GM23248 (cell line): ENCODE measurements at regions not wholly inside any gene's neighbourhood (a gene's known extent, or its start where the extent isn't known, plus 50 kb on each side); places are given as distances from the start of the nearest gene placed in this dataset.

Experiments used
- DNase-seq: peaks from one replicate; pipeline ENCODE4 v3.0.0-alpha.2; 2015
- H2AFZ ChIP-seq: fragments of 200-600 bp; sonication (generic); 2 replicates; pipeline ENCODE4 v1.6.1; 2016; ENCODE audit warnings: antibody characterized with exemption
- H3F3A ChIP-seq: fragments of 200-600 bp; sonication (generic); 2 replicates; pipeline ENCODE4 v1.6.1; 2016; ENCODE audit warnings: mild to moderate bottlenecking, antibody characterized with exemption, mixed run types; ENCODE audit not compliant: insufficient read depth
- H3K27ac ChIP-seq: fragments of 200-600 bp; sonication (generic); 2 replicates; pipeline ENCODE4 v1.5.1; 2016; ENCODE audit warnings: mild to moderate bottlenecking
- H3K27me3 ChIP-seq: fragments of 200-600 bp; sonication (generic); replicated peaks from 2 replicates; pipeline ENCODE4 v1.6.1; 2016; ENCODE audit warnings: mild to moderate bottlenecking; ENCODE audit not compliant: insufficient read depth
- H3K36me3 ChIP-seq: fragments of 200-600 bp; sonication (generic); 2 replicates; pipeline ENCODE4 v1.6.1; 2016; ENCODE audit warnings: low read depth, mild to moderate bottlenecking
- H3K4me1 ChIP-seq: fragments of 200-600 bp; sonication (generic); 2 replicates; pipeline ENCODE4 v1.6.1; 2016; ENCODE audit warnings: mild to moderate bottlenecking; ENCODE audit not compliant: insufficient read depth
- H3K4me2 ChIP-seq: fragments of 200-600 bp; sonication (generic); one replicate; pipeline ENCODE4 v1.6.1; 2016; ENCODE audit warnings: mild to moderate bottlenecking; ENCODE audit not compliant: unreplicated experiment
- H3K4me3 ChIP-seq: fragments of 200-600 bp; sonication (generic); 2 replicates; pipeline ENCODE4 v1.5.1; 2016; ENCODE audit warnings: mild to moderate bottlenecking
- H3K79me2 ChIP-seq: fragments of 200-600 bp; sonication (generic); 2 replicates; pipeline ENCODE4 v1.6.1; 2016; ENCODE audit warnings: mild to moderate bottlenecking; ENCODE audit not compliant: insufficient read depth
- H3K9ac ChIP-seq: fragments of 200-600 bp; sonication (generic); 2 replicates; pipeline ENCODE4 v1.6.1; 2016; ENCODE audit warnings: mild to moderate bottlenecking
- H3K9me2 ChIP-seq: fragments of 200-600 bp; sonication (generic); 2 replicates; pipeline ENCODE4 v1.6.1; 2016; ENCODE audit warnings: mixed run types, mild to moderate bottlenecking, moderate library complexity; ENCODE audit not compliant: insufficient read depth
- H3K9me3 ChIP-seq: fragments of 200-600 bp; sonication (generic); one replicate; pipeline ENCODE4 v1.6.1; 2017; ENCODE audit warnings: low read depth
- H4K20me1 ChIP-seq: fragments of 200-600 bp; sonication (generic); 2 replicates; pipeline ENCODE4 v1.6.0; 2016; ENCODE audit not compliant: insufficient read depth
- EZH2 ChIP-seq: fragments of 200-600 bp; sonication (generic); IDR thresholded peaks from 2 replicates; pipeline ENCODE4 v1.6.1; 2018; ENCODE audit warnings: antibody characterized with exemption, mild to moderate bottlenecking; ENCODE audit not compliant: insufficient read depth, poor library complexity, severe bottlenecking
- EZH2phosphoT487 ChIP-seq: fragments of 200-600 bp; sonication (generic); IDR thresholded peaks from 2 replicates; pipeline ENCODE4 v1.6.1; 2018; ENCODE audit warnings: antibody characterized with exemption, moderate library complexity, mild to moderate bottlenecking, low read depth; ENCODE audit not compliant: insufficient read depth
- WGBS, 2 experiments: methylation state at CpG; one replicate each; pipeline ENCODE4 v1.1.6; 2015 to 2017; ENCODE audit warnings: low lambda C conversion rate in 2 of 2, low coverage in 1 of 2; ENCODE audit errors: missing lambda C conversion rate in 2 of 2; 5-methylcytosine and 5-hydroxymethylcytosine counted together
- in situ Hi-C: fragments of 300-500 bp; cut with MboI; formaldehyde crosslinking; loops from 2 replicates; pipeline ENCODE4 v1.15.0; 2020

DNA sequence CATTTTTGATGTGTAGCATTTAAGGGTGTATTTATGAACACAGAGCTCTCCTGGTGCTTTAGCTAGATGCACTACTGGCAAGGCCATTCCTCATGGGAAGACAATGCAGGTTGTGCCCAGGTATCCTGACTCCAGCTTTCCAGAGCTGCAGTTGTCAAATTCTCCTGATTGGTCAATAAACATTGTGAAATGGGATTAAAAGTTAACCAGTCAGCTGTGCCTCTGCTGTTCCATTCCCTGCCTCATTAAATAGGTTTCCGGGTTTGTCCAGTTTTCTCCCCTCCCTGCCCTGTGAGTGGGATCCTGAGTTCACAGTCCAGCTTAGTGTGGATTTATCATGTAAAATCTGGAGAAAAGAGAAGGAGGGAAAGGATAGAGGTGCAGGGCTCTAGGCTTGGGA is 207.3 kb downstream of the SQOR start:
- no peak overlapping the region for H3K4me3 ChIP-seq
- no peaks in the 10 kb centered on the region for H3K9me2 ChIP-seq
- TF ChIP-seq EZH2, result no peak
- no peaks in the 10 kb centered on the region for H3K9me3 ChIP-seq
- no peaks in the 10 kb centered on the region for H3K27me3 ChIP-seq
- no peak overlapping the region for H3K9ac ChIP-seq
- H3K79me2 ChIP-seq, result no peaks in the 10 kb centered on the region
- no peak overlapping the region for H3K4me2 ChIP-seq
- WGBS, 2 experiments, result 38 to 40% methylated on average over 1 of the region's 1 CpG
- H3F3A ChIP-seq, result no peaks in the 10 kb centered on the region
- no peaks in the 10 kb centered on the region for H3K36me3 ChIP-seq
- no peaks in the 10 kb centered on the region for H3K4me1 ChIP-seq
- no peak overlapping the region for H2AFZ ChIP-seq
- no peak overlapping the region for H3K27ac ChIP-seq
- no peak for DNase-seq
- in situ Hi-C loops, result no loop called here
- no peaks in the 10 kb centered on the region for H4K20me1 ChIP-seq

DNA sequence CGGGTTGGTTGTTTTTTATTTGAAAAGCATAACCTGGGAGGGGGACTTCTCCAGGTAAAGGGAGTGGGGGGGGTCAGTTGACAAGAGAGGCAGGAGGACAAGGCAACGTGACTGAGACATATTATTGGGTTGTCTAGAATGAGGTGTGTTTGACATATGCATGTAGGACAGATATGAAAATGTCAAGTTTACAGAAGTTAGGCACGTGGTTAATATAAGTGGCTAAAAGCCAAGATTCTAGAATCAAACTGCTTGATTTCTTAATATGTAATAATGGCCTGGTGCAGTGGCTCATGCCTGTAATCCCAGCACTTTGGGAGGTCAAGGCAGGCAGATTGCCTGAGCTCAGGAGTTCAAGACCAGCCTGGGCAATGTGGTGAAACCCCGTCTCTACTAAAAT is 212.8 kb downstream of the SQOR start:
- no peaks in the 10 kb centered on the region for H3K27me3 ChIP-seq
- H3F3A ChIP-seq, result no peaks in the 10 kb centered on the region
- no peaks in the 10 kb centered on the region for H3K9me3 ChIP-seq
- H3K36me3 ChIP-seq, result no peaks in the 10 kb centered on the region
- H3K4me3 ChIP-seq, result no peak overlapping the region
- in situ Hi-C loops, result no loop called here
- H4K20me1 ChIP-seq, result no peaks in the 10 kb centered on the region
- no peak for TF ChIP-seq EZH2phosphoT487
- no peak for TF ChIP-seq EZH2
- H2AFZ ChIP-seq, result no peak overlapping the region
- H3K4me2 ChIP-seq, result no peak overlapping the region
- no peaks in the 10 kb centered on the region for H3K9me2 ChIP-seq
- H3K4me1 ChIP-seq, result no peaks in the 10 kb centered on the region
- H3K9ac ChIP-seq, result no peak overlapping the region
- no peak overlapping the region for H3K27ac ChIP-seq
- H3K79me2 ChIP-seq, result no peaks in the 10 kb centered on the region
- 11 to 13% methylated on average over 4 of the region's 4 CpGs for WGBS, 2 experiments
- no peak for DNase-seq

DNA sequence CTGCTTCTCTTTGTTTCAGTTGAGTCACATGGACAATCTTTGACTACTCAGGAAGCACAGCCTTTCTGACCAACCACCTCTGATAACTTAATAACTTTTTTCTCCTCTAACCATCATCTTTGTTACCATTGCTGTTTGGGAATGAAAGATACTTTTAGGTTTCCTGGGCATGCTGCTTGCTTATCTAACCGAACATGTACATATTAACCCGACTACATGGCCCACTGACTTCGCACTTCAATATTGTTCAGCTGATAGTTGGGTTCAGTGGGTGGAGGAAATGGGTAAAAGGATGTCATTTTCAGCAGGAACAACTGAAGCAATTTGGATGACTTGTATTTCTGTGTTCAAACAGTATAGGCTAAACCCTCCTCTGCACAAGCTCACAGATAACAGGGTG is 214.3 kb downstream of the SQOR start:
- DNase-seq, result no peak
- H4K20me1 ChIP-seq, result no peaks in the 10 kb centered on the region
- H3K27me3 ChIP-seq, result no peaks in the 10 kb centered on the region
- no peak overlapping the region for H3K4me2 ChIP-seq
- no peak overlapping the region for H3K27ac ChIP-seq
- H3K9me2 ChIP-seq, result no peaks in the 10 kb centered on the region
- H3F3A ChIP-seq, result no peaks in the 10 kb centered on the region
- no peaks in the 10 kb centered on the region for H3K4me1 ChIP-seq
- H3K9me3 ChIP-seq, result no peaks in the 10 kb centered on the region
- H3K79me2 ChIP-seq, result no peaks in the 10 kb centered on the region
- H2AFZ ChIP-seq, result no peak overlapping the region
- WGBS, 2 experiments, result 26 to 27% methylated on average over 3 of the region's 3 CpGs
- H3K9ac ChIP-seq, result no peak overlapping the region
- H3K36me3 ChIP-seq, result no peaks in the 10 kb centered on the region
- in situ Hi-C loops, result no loop called here
- H3K4me3 ChIP-seq, result no peak overlapping the region
- no peak for TF ChIP-seq EZH2
- TF ChIP-seq EZH2phosphoT487, result no peak

DNA sequence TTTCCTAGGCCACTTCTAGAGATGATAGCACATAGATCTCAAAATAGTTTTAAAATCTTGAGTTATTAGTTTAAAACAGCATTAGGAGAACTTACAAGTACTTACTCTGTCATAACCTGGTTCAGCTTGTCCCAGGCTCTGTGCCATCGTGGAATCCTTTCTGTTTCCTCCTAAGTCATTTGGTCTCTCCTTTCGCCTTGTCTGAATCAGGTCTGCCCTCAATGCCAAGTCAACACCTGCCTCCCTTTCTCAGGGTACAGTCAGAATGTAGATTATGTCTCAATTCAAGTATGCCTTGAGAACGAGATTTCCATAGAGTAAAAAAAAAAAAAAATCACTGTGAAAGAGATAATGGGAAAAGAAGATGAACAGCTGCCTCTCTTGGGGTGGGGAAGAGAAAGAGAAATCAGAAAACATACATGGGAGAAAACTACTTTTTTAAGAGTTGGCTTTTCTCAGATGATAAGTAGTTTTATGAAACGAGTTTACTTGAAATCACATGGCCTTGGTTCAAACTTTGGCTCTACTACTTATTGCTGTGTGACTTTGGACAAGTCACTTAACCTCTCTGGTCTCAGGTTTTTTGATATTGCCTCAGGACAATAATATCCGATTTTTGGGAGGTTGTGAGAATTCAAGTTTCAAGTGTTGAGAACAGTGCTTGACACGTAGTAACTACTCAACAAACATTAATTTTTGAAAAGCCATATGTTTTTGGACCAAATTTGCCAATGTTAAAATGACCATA is 219.8 kb downstream of the SQOR start:
- Histone ChIP-seq H3K4me3 (no peak overlapping the region), H3K27me3 (no peaks in the 10 kb centered on the region), H3K4me2 (no peak overlapping the region), H3K9me2 (no peaks in the 10 kb centered on the region), H2AFZ (no peak overlapping the region), H3F3A (no peaks in the 10 kb centered on the region), H4K20me1 (no peaks in the 10 kb centered on the region), H3K9ac (no peak overlapping the region), H3K27ac (no peak overlapping the region), H3K79me2 (no peaks in the 10 kb centered on the region), H3K9me3 (no peaks in the 10 kb centered on the region), H3K36me3 (no peaks in the 10 kb centered on the region), H3K4me1 (no peaks in the 10 kb centered on the region)
- TF ChIP-seq EZH2, result no peak
- no peak for TF ChIP-seq EZH2phosphoT487
- WGBS, 2 experiments, result 21 to 27% methylated on average over 6 of the region's 6 CpGs
- in situ Hi-C loops, result no loop called here
- DNase-seq, result no peak
